NCI-H526 treated with DMSO at 0.1 percent for 48 hours (cell line): ENCODE measurements at regions not wholly inside any gene's neighbourhood (a gene's known extent, or its start where the extent isn't known, plus 50 kb on each side); places are given as distances from the start of the nearest gene placed in this dataset.
"Not testable (repeated sequence)": the region's sequence is repeated elsewhere in the genome, so short reads cannot be mapped to it uniquely, and the experiment has no call there.

Experiments used
- DNase-seq: peaks from one replicate; lab custom pipeline; 2025; lab: John Stamatoyannopoulos, UW

GRCh38 chr14:84433961-84434360 lies 1096.0 kb upstream of the FLRT2 start:
- no peak for DNase-seq

DNA sequence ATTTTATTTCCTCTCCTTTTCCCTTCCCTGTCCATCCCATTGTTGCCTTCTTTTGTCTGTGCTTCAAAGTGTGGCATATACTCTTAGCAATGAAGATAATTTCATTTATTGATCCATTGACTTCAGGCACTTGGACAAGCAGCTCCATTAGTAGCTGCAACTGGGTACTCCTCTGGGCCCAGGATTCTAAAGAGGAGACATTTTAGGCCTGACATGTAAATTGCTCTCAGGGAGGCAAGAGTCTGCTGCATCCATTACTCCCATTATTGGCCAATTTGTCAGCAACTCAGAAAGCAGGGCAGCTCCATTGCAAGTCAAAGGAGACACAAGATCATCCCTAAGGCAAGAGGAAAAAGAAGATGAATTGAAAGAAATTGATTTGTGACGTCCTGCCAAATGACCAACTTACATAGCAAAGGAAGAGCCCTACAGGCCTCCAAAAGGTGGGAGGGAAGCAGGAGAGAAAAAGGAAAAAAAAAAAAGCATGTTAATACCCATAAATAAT lies 1094.1 kb upstream of the FLRT2 start:
- no peak for DNase-seq

DNA sequence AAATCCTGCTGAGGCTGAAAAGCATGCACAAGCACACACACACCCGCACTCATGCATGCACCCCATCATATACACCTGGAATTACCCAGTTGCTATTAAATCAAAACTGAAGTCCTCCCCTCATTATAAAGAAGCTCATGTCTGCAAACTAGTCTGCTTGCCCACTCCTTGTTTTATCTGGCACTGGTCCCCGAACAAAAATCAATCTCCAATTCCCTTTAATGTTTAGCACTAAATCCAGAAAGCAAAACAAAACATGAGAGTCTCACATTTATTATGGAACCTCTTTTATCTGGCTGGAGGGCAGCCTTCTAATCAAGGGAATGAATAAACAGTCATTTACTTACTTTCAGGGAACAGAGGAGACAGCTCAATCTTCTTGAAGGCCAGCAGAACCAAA lies 1093.4 kb upstream of the FLRT2 start:
- DNase-seq, result no peak

DNA sequence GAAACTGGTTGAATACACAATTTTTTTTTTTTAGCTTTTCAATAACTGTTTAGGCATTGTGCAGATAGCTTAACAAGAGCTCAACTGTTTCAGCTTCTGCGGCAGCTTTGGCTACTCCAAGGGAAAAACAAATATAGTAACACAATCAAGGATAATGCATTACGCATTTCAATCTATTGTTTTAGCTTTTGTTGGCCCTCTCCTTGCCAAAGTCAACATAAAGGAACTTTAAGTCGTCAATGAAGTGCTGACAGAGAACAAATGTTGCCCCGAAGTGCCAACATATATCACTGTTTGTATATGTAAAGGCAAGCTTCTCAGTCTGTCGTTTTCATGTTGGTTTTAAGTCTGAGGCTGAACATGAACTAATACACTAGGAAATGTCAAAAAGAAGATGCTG lies 1087.4 kb upstream of the FLRT2 start:
- no peak for DNase-seq

DNA sequence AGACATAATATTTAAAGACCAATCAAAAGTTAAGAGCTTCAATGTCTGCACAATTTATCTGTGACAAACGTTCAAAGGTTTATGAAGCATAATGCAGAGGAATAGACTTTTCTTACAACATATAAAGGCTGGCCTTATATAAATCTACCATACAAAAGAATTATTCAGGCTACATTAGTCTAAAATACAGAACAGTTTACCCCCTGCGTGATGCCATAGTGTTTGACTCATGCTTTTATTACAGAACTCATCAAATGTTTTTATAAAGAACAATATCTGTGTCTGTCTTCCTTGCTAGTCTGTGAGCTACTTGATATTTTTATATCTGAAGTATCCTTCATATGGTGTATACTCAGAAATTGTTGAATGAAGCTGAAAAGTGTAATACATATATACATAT lies 1084.5 kb upstream of the FLRT2 start:
- DNase-seq, result no peak

DNA sequence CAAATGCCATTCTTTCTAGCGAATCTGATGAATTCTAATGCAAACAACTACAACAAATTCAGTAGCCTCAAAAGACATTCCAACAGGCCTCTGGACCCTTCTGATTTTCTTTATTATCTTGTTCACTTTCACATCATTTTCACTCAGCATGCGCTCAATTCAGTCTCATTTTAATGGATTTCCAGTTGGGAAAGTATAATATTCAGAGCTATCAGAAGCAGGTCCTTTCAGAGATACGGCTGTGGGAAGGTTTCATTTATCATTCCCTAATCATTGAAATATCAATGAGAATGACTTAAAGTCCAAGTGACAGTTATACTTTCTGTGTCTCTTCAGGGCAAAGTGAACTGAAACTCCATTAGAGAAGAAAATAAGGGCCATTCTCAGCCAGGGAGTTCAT lies 1083.7 kb upstream of the FLRT2 start:
- no peak for DNase-seq

DNA sequence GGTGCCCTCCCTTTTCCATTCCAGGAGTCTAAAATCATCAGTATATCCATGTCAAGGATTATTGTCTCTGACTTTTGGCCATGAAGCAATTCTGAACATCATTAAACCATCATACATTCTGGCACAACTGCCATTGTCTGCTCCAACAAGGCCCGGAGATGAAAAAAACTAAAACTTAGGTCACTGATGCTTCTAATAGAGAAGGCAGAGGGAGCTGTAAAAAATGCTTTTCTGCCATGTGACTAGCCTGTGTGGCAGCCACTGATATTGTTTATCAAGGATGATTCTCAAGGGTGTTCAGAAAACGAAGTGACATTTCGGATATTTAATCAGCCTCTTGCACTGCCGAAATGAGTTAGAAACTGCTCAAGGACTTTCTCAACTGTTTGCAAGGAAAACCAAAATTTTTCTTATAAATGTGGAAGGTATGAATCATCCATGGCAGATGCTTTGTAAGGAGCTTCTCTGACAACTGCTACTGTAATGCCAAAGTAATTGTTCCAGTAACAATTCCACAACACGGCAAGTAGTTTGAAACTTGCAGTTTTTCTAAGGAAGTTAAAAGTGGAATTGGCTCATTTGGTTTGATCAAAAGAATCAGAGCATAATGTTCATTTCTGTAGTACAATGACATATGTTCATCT lies 1076.5 kb upstream of the FLRT2 start:
- no peak for DNase-seq

DNA sequence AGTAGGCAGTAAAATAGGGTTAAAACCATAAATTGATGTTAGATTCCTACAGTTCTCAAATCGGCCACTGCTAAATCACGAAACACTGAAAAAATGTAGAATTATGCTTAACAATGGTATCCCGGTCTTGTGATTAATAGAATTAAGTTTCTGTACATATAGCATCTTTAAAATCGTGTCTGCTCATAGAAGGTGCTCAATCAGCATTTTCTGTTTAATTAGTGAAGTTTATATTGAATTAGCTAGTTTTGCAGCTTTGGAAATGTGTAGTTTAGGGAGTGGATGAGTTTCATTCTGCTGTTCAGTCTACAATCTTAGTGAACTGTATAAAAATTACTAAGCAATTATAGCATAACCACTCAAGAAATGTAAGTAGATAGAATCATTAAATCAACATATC lies 1075.8 kb upstream of the FLRT2 start:
- no peak for DNase-seq

DNA sequence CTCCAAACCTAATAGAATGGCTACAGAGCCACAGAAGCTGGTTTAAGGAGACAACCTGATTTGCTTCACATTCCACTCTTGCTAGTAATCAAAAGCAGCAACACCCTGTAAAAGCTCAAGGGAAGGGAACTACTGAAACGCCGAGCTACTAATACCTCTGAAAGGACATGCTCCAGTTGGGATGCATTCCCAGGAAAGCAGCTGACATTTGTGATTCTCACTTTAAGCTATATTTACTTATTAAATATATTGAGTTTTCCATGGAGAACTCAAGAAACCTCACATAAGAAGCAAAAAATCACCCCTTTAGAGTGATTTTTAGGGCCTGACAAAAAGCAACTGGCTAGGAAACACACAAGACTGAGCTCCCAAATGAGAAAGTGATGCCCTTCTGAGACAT lies 1073.0 kb upstream of the FLRT2 start:
- no peak for DNase-seq

GRCh38 chr14:84458881-84459280 lies 1071.1 kb upstream of the FLRT2 start:
- no peak for DNase-seq

- DNase-seq, result no peak
These were observed 1064.1 kb upstream of the FLRT2 start for GRCh38 chr14:84465880-84466279.

DNA sequence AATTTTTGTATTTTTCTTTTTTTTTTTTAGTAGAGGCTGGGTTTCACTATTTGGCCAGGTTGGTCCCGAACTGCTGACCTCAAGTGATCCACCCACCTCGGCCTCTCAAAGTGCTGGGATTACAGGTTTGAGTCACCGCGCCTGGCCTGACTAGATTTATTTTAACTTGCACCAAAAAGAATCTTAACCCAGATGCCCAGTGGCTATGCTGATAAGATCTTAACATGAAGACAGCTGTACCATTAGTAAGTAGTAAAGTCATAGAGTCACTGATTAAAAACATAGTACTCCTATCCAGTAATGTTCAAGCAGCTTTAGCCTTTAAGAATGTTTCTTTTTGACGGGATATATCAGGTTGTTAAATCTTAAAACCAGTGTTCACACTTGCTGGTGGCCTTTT lies 1061.8 kb upstream of the FLRT2 start:
- no peak for DNase-seq

- DNase-seq, result no peak
These were observed 1051.9 kb upstream of the FLRT2 start for GRCh38 chr14:84477996-84478395.

GRCh38 chr14:84482256-84483071 lies 1047.5 kb upstream of the FLRT2 start:
- DNase-seq, result no peak

DNA sequence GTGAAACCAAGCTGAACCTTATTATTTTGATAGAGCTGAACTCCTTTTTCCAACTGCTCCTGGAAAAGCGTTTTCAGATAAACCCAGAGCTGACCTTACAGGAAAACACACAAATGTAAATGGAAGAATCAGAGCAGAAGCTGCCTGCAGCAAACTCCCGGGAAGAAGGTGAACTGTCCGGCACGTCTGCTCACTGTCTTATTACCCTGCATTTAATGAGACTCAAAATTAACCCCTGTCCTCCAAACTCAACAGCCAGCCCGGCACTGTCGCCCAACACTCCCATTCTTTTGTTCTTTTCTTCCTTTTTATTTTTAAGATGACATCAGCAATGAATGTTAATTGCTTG lies 1046.9 kb upstream of the FLRT2 start:
- DNase-seq, result no peak

DNA sequence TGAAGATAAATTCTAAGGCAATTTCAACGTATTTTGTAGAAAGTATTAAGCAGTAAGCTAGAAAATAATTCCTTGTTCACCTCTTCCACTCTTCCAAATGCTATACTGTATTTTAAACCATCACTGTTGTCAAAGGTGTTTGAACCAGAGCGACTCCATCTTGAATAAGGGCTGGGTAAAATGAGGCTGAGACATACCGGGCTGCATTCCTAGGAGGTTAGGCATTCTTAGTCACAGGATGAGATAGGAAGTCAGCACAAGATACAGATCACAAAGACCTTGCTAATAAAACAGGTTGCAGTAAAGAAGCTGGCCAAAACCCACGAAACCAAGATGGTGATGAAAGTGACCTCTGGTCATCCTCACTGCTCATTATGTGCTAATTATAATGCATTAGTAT lies 1045.7 kb upstream of the FLRT2 start:
- DNase-seq, result not testable (repeated sequence)

DNA sequence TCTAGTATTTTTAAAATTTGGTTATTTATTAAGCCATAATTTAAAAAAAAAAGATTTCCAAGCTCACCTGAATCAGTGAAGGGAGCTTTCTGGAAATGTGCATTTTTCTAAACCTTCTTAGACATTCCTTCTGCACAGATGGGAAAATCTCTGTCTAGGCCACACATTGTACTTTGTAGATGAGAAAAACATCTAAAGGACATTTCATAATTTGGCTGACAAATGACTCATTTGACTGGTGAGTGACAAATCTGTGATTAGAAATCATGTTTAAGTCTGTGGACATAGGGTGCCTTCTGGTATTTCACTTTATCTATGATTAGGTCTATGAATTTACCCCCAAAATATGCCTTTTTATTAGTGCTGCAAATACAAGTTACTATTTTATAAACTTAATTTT lies 1044.9 kb upstream of the FLRT2 start:
- no peak for DNase-seq

GRCh38 chr14:84490081-84490480 lies 1039.9 kb upstream of the FLRT2 start:
- DNase-seq, result no peak

DNA sequence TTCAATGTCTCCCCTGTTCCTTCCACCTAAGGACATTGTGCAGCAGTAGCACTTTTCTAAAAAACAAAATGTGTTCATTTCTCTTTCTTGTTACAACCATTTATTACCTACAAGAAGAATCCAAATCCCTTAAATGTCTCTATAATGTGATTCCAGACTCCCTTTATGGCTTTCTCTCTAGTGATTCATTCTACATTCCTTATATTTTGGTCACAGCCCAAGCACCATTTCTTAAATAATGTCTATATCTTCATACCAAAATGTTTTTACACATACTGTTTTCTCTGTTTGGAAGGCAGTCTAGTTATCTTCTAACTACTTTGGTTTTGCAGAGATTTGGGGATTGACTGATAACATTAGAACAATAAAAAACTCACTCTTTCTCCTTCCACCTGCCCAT lies 1037.3 kb upstream of the FLRT2 start:
- DNase-seq, result no peak

DNA sequence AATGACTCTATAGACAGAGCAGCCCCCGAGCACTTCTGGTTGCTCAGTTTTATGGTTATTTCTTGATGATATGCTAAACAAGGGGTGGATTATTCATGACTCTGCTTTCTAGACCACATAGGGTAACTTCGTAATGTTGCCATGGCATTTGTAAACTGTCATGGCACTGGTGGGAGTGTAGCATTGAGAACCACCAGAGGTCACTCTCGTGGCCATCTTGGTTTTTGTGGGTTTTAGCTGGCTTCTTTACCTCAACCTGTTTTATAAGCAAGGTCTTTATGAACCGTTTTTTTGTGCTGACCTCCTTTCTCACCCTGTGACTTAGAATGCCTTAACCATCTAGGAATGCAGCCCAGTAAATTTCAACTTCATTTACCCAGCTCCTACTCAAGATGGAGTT lies 1036.2 kb upstream of the FLRT2 start:
- no peak for DNase-seq

DNA sequence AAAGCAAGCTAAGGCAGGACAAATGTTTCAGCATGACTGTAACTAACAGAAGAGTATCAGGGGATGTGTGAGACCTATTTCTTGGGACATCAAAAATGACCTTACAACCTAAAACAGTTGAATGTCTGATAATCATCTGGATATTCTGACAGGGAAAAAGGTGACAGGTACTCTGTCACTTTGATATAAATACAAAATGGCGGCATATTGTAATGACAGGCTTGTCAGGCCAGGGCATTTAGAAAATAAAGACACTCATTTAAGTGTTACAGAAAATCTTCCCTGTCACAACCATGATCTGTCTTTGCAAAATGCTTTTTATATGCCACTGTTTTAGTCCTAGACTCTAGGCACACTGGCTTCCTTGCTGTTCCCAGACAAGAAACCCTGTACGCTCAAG lies 1033.3 kb upstream of the FLRT2 start:
- no peak for DNase-seq

GRCh38 chr14:84512823-84513222 lies 1017.1 kb upstream of the FLRT2 start:
- not testable (repeated sequence) for DNase-seq

GRCh38 chr14:84519836-84520235 lies 1010.1 kb upstream of the FLRT2 start:
- no peak for DNase-seq
